HepG2 (cell line): ENCODE measurements at regions not wholly inside any gene's neighbourhood (a gene's known extent, or its start where the extent isn't known, plus 50 kb on each side); places are given as distances from the start of the nearest gene placed in this dataset.

Source experiments
- FOXJ3 ChIP-seq: sonication (generic); formaldehyde crosslinking; IDR thresholded peaks from 2 replicates; pipeline ENCODE4 v1.4.0; 2020; ENCODE audit warnings: missing genetic modification reagents, mild to moderate bottlenecking, borderline replicate concordance
- HOXA3 ChIP-seq: sonication (generic); formaldehyde crosslinking; IDR thresholded peaks from 2 replicates; pipeline ENCODE4 v1.5.0; 2020; ENCODE audit warnings: missing genetic modification reagents
- MEF2D ChIP-seq: sonication (generic); formaldehyde crosslinking; IDR thresholded peaks from 2 replicates; pipeline ENCODE4 v1.5.1; 2020; ENCODE audit warnings: mild to moderate bottlenecking, missing genetic modification reagents
- PITX1 ChIP-seq: sonication (generic); formaldehyde crosslinking; IDR thresholded peaks from 2 replicates; pipeline ENCODE4 v1.5.1; 2020; ENCODE audit warnings: mild to moderate bottlenecking, missing genetic modification reagents
- TBP ChIP-seq: sonication (generic); formaldehyde crosslinking; IDR thresholded peaks from 2 replicates; pipeline ENCODE4 v1.5.0; 2020; ENCODE audit warnings: missing genetic modification reagents
- ZNF614 ChIP-seq: IDR thresholded peaks from 2 replicates; pipeline ENCODE4 v1.6.1; 2018; ENCODE audit warnings: missing biosample characterization, missing genetic modification reagents, inconsistent platforms, borderline replicate concordance
- ZNF670 ChIP-seq: sonication (generic); formaldehyde crosslinking; IDR thresholded peaks from 2 replicates; pipeline ENCODE4 v1.8.0; 2022; ENCODE audit warnings: mild to moderate bottlenecking, missing genetic modification reagents, borderline replicate concordance
- ZNF788 ChIP-seq: sonication (generic); formaldehyde crosslinking; IDR thresholded peaks from 2 replicates; pipeline ENCODE4 v1.5.0; 2020; ENCODE audit warnings: mild to moderate bottlenecking, missing genetic modification reagents, borderline replicate concordance
- TF ChIP-seq, protein P1 (sequence below): sonication (generic); formaldehyde crosslinking; IDR thresholded peaks from 2 replicates; pipeline ENCODE4 v1.4.0; 2020; ENCODE audit warnings: missing genetic modification reagents, borderline replicate concordance
- TF ChIP-seq, protein P2 (sequence below): sonication (generic); formaldehyde crosslinking; IDR thresholded peaks from 2 replicates; pipeline ENCODE4 v1.4.0; 2020; ENCODE audit warnings: missing genetic modification reagents
- TF ChIP-seq, protein P3 (sequence below): sonication (generic); formaldehyde crosslinking; IDR thresholded peaks from 2 replicates; pipeline ENCODE4 v1.4.0; 2020; ENCODE audit warnings: missing genetic modification reagents; ENCODE audit errors: not compliant biosample characterization
- TF ChIP-seq, protein P4 (sequence below), 2 experiments: sonication (generic) in 1 of 2; formaldehyde crosslinking in 1 of 2; IDR thresholded peaks; 2 replicates each; pipeline versions ENCODE4 v1.4.0 to v1.6.1; 2016 to 2020; ENCODE audit warnings: borderline replicate concordance in 1 of 2, low read depth in 1 of 2, mild to moderate bottlenecking in 1 of 2, missing genetic modification reagents in 1 of 2
- TF ChIP-seq, protein P5 (sequence below): sonication (generic); formaldehyde crosslinking; IDR thresholded peaks from 2 replicates; pipeline ENCODE4 v1.4.0; 2020; ENCODE audit warnings: missing genetic modification reagents

DNA sequence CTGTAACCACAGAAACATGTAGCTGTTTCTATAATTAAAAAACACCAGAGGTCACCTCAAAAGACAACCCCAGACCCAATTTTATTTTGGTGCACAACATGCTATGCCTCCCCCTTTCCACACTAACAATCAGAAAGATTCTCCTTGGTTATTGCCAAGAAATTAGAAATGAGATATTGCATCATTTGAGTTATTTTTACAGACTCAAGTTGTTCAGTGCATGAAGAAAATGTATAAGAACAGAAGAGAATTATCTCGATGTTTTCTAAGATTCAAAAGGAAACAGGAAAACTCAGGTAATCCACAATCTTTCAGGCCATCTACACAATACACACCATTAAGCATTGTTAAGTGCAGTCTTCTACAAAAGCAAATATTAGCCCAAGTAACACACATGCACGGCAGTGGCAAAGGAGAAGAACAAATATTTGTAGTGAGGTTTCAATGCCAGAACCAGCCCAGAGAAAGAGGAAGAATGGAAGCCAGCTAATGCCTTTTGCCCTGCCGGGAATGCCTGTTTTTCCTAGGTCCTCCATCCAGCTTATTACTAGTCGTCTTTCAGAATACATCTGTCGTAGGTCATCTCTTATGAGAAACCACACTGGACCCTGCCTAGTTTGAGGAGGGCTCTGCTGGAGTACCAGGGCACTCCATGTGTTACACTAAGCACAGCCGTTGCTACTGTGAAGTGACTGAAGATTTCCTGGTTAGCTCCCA lies 67.6 kb upstream of the C1GALT1 start (continued):
- TF ChIP-seq, protein P1, sequence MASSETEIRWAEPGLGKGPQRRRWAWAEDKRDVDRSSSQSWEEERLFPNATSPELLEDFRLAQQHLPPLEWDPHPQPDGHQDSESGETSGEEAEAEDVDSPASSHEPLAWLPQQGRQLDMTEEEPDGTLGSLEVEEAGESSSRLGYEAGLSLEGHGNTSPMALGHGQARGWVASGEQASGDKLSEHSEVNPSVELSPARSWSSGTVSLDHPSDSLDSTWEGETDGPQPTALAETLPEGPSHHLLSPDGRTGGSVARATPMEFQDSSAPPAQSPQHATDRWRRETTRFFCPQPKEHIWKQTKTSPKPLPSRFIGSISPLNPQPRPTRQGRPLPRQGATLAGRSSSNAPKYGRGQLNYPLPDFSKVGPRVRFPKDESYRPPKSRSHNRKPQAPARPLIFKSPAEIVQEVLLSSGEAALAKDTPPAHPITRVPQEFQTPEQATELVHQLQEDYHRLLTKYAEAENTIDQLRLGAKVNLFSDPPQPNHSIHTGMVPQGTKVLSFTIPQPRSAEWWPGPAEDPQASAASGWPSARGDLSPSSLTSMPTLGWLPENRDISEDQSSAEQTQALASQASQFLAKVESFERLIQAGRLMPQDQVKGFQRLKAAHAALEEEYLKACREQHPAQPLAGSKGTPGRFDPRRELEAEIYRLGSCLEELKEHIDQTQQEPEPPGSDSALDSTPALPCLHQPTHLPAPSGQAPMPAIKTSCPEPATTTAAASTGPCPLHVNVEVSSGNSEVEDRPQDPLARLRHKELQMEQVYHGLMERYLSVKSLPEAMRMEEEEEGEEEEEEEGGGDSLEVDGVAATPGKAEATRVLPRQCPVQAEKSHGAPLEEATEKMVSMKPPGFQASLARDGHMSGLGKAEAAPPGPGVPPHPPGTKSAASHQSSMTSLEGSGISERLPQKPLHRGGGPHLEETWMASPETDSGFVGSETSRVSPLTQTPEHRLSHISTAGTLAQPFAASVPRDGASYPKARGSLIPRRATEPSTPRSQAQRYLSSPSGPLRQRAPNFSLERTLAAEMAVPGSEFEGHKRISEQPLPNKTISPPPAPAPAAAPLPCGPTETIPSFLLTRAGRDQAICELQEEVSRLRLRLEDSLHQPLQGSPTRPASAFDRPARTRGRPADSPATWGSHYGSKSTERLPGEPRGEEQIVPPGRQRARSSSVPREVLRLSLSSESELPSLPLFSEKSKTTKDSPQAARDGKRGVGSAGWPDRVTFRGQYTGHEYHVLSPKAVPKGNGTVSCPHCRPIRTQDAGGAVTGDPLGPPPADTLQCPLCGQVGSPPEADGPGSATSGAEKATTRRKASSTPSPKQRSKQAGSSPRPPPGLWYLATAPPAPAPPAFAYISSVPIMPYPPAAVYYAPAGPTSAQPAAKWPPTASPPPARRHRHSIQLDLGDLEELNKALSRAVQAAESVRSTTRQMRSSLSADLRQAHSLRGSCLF = no peak
- TF ChIP-seq PITX1 (CRISPR knock-in tag) (peak; percentile 95), MEF2D (CRISPR knock-in tag) (peak; percentile 84), ZNF788 (CRISPR knock-in tag) (peak; percentile 53; the same call in 1 of the 2 replicates), FOXJ3 (peak; percentile 93; the same call in 1 of the 2 replicates), HOXA3 (peak; percentile 71; the same call in 1 of the 2 replicates), TBP (no peak), ZNF670 (no peak; the same call in 1 of the 2 replicates), ZNF614 (peak; percentile 75; the same call in 1 of the 2 replicates)
- TF ChIP-seq, protein P2, sequence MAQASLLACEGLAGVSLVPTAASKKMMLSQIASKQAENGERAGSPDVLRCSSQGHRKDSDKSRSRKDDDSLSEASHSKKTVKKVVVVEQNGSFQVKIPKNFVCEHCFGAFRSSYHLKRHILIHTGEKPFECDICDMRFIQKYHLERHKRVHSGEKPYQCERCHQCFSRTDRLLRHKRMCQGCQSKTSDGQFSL = no peak
- TF ChIP-seq, protein P3, sequence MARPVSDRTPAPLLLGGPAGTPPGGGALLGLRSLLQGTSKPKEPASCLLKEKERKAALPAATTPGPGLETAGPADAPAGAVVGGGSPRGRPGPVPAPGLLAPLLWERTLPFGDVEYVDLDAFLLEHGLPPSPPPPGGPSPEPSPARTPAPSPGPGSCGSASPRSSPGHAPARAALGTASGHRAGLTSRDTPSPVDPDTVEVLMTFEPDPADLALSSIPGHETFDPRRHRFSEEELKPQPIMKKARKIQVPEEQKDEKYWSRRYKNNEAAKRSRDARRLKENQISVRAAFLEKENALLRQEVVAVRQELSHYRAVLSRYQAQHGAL = no peak
- TF ChIP-seq, protein P4, sequence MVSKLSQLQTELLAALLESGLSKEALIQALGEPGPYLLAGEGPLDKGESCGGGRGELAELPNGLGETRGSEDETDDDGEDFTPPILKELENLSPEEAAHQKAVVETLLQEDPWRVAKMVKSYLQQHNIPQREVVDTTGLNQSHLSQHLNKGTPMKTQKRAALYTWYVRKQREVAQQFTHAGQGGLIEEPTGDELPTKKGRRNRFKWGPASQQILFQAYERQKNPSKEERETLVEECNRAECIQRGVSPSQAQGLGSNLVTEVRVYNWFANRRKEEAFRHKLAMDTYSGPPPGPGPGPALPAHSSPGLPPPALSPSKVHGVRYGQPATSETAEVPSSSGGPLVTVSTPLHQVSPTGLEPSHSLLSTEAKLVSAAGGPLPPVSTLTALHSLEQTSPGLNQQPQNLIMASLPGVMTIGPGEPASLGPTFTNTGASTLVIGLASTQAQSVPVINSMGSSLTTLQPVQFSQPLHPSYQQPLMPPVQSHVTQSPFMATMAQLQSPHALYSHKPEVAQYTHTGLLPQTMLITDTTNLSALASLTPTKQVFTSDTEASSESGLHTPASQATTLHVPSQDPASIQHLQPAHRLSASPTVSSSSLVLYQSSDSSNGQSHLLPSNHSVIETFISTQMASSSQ (IDR thresholded peaks at IDR 0.05; ENCODE audit: low read depth) = peak; percentile 80
- TF ChIP-seq, protein P4 (CRISPR knock-in tag; IDR thresholded peaks at IDR 0.05; ENCODE audit: borderline replicate concordance) = peak; percentile 89; the same call in 1 of the 2 replicates
- TF ChIP-seq, protein P5, sequence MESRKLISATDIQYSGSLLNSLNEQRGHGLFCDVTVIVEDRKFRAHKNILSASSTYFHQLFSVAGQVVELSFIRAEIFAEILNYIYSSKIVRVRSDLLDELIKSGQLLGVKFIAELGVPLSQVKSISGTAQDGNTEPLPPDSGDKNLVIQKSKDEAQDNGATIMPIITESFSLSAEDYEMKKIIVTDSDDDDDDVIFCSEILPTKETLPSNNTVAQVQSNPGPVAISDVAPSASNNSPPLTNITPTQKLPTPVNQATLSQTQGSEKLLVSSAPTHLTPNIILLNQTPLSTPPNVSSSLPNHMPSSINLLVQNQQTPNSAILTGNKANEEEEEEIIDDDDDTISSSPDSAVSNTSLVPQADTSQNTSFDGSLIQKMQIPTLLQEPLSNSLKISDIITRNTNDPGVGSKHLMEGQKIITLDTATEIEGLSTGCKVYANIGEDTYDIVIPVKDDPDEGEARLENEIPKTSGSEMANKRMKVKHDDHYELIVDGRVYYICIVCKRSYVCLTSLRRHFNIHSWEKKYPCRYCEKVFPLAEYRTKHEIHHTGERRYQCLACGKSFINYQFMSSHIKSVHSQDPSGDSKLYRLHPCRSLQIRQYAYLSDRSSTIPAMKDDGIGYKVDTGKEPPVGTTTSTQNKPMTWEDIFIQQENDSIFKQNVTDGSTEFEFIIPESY = no peak
